NT2/D1 (cell line): ENCODE measurements at regions not wholly inside any gene's neighbourhood (a gene's known extent, or its start where the extent isn't known, plus 50 kb on each side); places are given as distances from the start of the nearest gene placed in this dataset.
"Not testable (repeated sequence)": the region's sequence is repeated elsewhere in the genome, so short reads cannot be mapped to it uniquely, and the experiment has no call there.

Experiments used
- DNase-seq: peaks from one replicate; pipeline ENCODE4 v3.0.0-alpha.2; 2011; ENCODE audit warnings: low read depth, low spot score
- H3K27me3 ChIP-seq: 2 replicates; pipeline ENCODE4 v1.6.0; 2011; ENCODE audit warnings: mild to moderate bottlenecking; ENCODE audit not compliant: insufficient read length, insufficient read depth
- H3K36me3 ChIP-seq: 2 replicates; pipeline ENCODE4 v1.6.1; 2011; ENCODE audit warnings: mild to moderate bottlenecking, low read length, mixed read lengths; ENCODE audit not compliant: insufficient read depth, insufficient read length
- H3K4me1 ChIP-seq: 2 replicates; pipeline ENCODE4 v1.5.1; 2011; ENCODE audit not compliant: insufficient read depth, insufficient read length
- H3K4me3 ChIP-seq: 2 replicates; pipeline ENCODE4 v1.5.1; 2011; ENCODE audit warnings: low read depth; ENCODE audit not compliant: insufficient read length
- H3K9ac ChIP-seq: 2 replicates; pipeline ENCODE4 v1.6.0; 2011; ENCODE audit warnings: low read depth; ENCODE audit not compliant: insufficient read length
- H3K9me3 ChIP-seq: 2 replicates; pipeline ENCODE4 v1.5.1; 2011; ENCODE audit warnings: mild to moderate bottlenecking, low read length; ENCODE audit not compliant: insufficient read depth

- not testable (repeated sequence) for H3K4me3 ChIP-seq, H3K36me3 ChIP-seq, DNase-seq, H3K4me1 ChIP-seq, H3K27me3 ChIP-seq, H3K9me3 ChIP-seq, H3K9ac ChIP-seq
Measured at GRCh38 chr7:76684737-76685136, 57.7 kb upstream of the POMZP3 start.

GRCh38 chr7:76683631-76684030, 56.6 kb upstream of the POMZP3 start:
- H3K27me3 ChIP-seq, H3K4me3 ChIP-seq, H3K4me1 ChIP-seq, H3K36me3 ChIP-seq, H3K9ac ChIP-seq, H3K9me3 ChIP-seq, DNase-seq: not testable (repeated sequence)

DNA sequence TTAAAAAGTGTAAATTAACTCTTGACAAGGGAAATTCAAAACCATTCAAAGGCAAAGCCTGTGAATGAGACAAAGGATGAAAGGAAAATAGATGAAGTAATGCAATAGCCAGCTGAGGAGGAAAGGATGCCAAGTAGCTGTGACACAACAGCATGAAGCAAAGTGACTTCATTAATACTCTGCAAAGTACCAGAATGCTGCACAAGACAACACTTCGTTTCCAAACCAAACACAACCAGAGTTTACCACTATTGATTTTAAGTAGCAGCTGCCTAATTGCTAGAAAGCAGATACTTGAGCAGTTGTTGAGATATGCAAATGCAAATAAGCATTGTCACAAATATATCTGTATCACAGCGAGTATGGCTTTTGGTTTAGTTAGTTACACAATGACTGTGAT, 54.7 kb upstream of the POMZP3 start:
- H3K9me3 ChIP-seq = not testable (repeated sequence)

GRCh38 chr7:76679174-76679573, 52.1 kb upstream of the POMZP3 start:
- not testable (repeated sequence) for H3K36me3 ChIP-seq, H3K9ac ChIP-seq, H3K4me3 ChIP-seq, H3K27me3 ChIP-seq, H3K9me3 ChIP-seq, H3K4me1 ChIP-seq, DNase-seq

More for the DNA sequence above, 54.7 kb upstream of the POMZP3 start:
- not testable (repeated sequence) for DNase-seq, H3K4me1 ChIP-seq, H3K36me3 ChIP-seq, H3K4me3 ChIP-seq, H3K9ac ChIP-seq, H3K27me3 ChIP-seq

DNA sequence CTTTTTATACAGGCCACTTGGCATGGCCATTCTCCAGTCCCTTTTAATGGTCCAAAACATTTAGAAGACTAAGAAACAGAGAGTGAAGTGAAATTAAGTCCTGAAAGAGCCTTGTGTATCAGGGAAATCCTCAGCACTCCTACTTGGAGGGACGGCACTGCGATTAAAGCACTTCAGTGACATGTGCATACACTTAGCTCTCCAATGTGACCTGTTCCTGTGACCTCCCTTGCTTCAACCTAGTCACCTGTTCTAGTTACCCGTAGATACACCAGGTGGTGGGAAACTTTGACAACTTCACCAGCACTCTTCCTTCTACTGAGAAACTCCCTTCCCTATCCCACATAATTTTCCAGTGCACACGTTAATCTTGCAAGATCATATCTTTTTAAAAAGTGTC, 51.4 kb upstream of the POMZP3 start:
- not testable (repeated sequence) for H3K36me3 ChIP-seq, H3K9ac ChIP-seq, H3K4me3 ChIP-seq, H3K9me3 ChIP-seq, DNase-seq, H3K27me3 ChIP-seq, H3K4me1 ChIP-seq

GRCh38 chr7:76676890-76677289, 49.8 kb upstream of the POMZP3 start:
- H3K9ac ChIP-seq, DNase-seq, H3K4me3 ChIP-seq, H3K4me1 ChIP-seq, H3K27me3 ChIP-seq, H3K36me3 ChIP-seq, H3K9me3 ChIP-seq: not testable (repeated sequence)
